MM.1S (cell line): ENCODE measurements at regions not wholly inside any gene's neighbourhood (a gene's known extent, or its start where the extent isn't known, plus 50 kb on each side); places are given as distances from the start of the nearest gene placed in this dataset.

ENCODE experiments used
- DNase-seq: peaks from one replicate; pipeline ENCODE4 v3.0.0-alpha.2; 2015
- H2AFZ ChIP-seq: fragments of 300-600 bp; sonication (generic); 2 replicates; pipeline ENCODE4 v1.6.0; 2016; ENCODE audit warnings: antibody characterized with exemption, low read length
- H3F3A ChIP-seq: fragments of 300-600 bp; sonication (generic); 2 replicates; pipeline ENCODE4 v1.6.1; 2016; ENCODE audit warnings: mild to moderate bottlenecking, antibody characterized with exemption, low read length, moderate library complexity, mixed read lengths; ENCODE audit not compliant: insufficient read depth
- H3K27ac ChIP-seq: fragments of 300-600 bp; sonication (generic); 2 replicates; pipeline ENCODE4 v1.5.1; 2016; ENCODE audit warnings: mild to moderate bottlenecking, low read length
- H3K27me3 ChIP-seq: fragments of 300-600 bp; sonication (generic); replicated peaks from 2 replicates; pipeline ENCODE4 v1.6.0; 2016; ENCODE audit warnings: low read length; ENCODE audit not compliant: insufficient read depth
- H3K36me3 ChIP-seq: fragments of 300-600 bp; sonication (generic); replicated peaks from 2 replicates; pipeline ENCODE4 v1.6.1; 2016; ENCODE audit warnings: mild to moderate bottlenecking, low read length, mixed read lengths; ENCODE audit not compliant: insufficient read depth
- H3K4me1 ChIP-seq: fragments of 300-600 bp; sonication (generic); 2 replicates; pipeline ENCODE4 v1.6.1; 2016; ENCODE audit warnings: low read length, mixed read lengths
- H3K4me2 ChIP-seq: fragments of 300-600 bp; sonication (generic); 2 replicates; pipeline ENCODE4 v1.6.0; 2016; ENCODE audit warnings: low read depth, low read length
- H3K4me3 ChIP-seq: fragments of 300-600 bp; sonication (generic); 2 replicates; pipeline ENCODE4 v1.5.1; 2016; ENCODE audit warnings: low read length, mixed read lengths
- H3K79me2 ChIP-seq: fragments of 300-600 bp; sonication (generic); 2 replicates; pipeline ENCODE4 v1.6.1; 2016; ENCODE audit warnings: mixed run types, low read length, mixed read lengths
- H3K9ac ChIP-seq: fragments of 300-600 bp; sonication (generic); 2 replicates; pipeline ENCODE4 v1.6.1; 2016; ENCODE audit warnings: low read length, mixed read lengths
- H3K9me2 ChIP-seq: fragments of 300-600 bp; sonication (generic); replicated peaks from 2 replicates; pipeline ENCODE4 v1.6.1; 2016; ENCODE audit warnings: mild to moderate bottlenecking, low read length, mixed read lengths; ENCODE audit not compliant: insufficient read depth
- H3K9me3 ChIP-seq: fragments of 300-600 bp; sonication (generic); replicated peaks from 2 replicates; pipeline ENCODE4 v1.6.1; 2016; ENCODE audit warnings: mild to moderate bottlenecking, low read length, mixed read lengths; ENCODE audit not compliant: insufficient read depth
- H4K20me1 ChIP-seq: fragments of 300-600 bp; sonication (generic); 2 replicates; pipeline ENCODE4 v1.6.1; 2016; ENCODE audit warnings: mild to moderate bottlenecking, low read length, moderate library complexity, mixed read lengths; ENCODE audit not compliant: insufficient read depth
- CTCF ChIP-seq: fragments of 300-600 bp; sonication (generic); IDR thresholded peaks from 2 replicates; pipeline ENCODE4 v1.5.1; 2016; ENCODE audit warnings: antibody characterized with exemption, low read length, mixed read lengths
- EZH2 ChIP-seq: fragments of 300-600 bp; sonication (generic); optimal IDR thresholded peaks from 2 replicates; pipeline ENCODE3; 2017; ENCODE audit warnings: low read depth, mild to moderate bottlenecking, antibody characterized with exemption, low read length, mixed read lengths
- EZH2phosphoT487 ChIP-seq: fragments of 300-600 bp; sonication (generic); IDR thresholded peaks from 2 replicates; pipeline ENCODE4 v1.6.1; 2018; ENCODE audit warnings: antibody characterized with exemption, low read length

- no peaks in the 10 kb centered on the region for H3K4me1 ChIP-seq
- DNase-seq = no peak
- no peaks in the 10 kb centered on the region for H4K20me1 ChIP-seq
- no peak overlapping the region for H2AFZ ChIP-seq
- H3K9me3 ChIP-seq = no peaks in the 10 kb centered on the region
- H3K4me3 ChIP-seq = no peak overlapping the region
- H3K4me2 ChIP-seq = no peak overlapping the region
- no peaks in the 10 kb centered on the region for H3K9me2 ChIP-seq
- H3K36me3 ChIP-seq = no peaks in the 10 kb centered on the region
- H3K27ac ChIP-seq = no peak overlapping the region
- H3F3A ChIP-seq = no peaks in the 10 kb centered on the region
- H3K9ac ChIP-seq = no peak overlapping the region
- H3K79me2 ChIP-seq = no peaks in the 10 kb centered on the region
- no peak for TF ChIP-seq CTCF
- no peak for TF ChIP-seq EZH2phosphoT487
- TF ChIP-seq EZH2 = no peak
- no peaks in the 10 kb centered on the region for H3K27me3 ChIP-seq
These were observed 81.4 kb downstream of the ALOX5AP start for GRCh38 chr13:30816736-30817135.

- Histone ChIP-seq H3K4me1 (no peaks in the 10 kb centered on the region), H3K9me3 (no peaks in the 10 kb centered on the region), H3K79me2 (no peaks in the 10 kb centered on the region), H3K27me3 (no peaks in the 10 kb centered on the region), H3K4me2 (no peak overlapping the region), H3K9ac (no peak overlapping the region), H3K27ac (no peak overlapping the region), H3K4me3 (no peak overlapping the region), H3K36me3 (no peaks in the 10 kb centered on the region), H4K20me1 (no peaks in the 10 kb centered on the region), H3F3A (no peaks in the 10 kb centered on the region), H3K9me2 (no peaks in the 10 kb centered on the region), H2AFZ (no peak overlapping the region)
- no peak for TF ChIP-seq EZH2phosphoT487
- no peak for TF ChIP-seq CTCF
- no peak for TF ChIP-seq EZH2
- no peak for DNase-seq
These were observed 83.1 kb downstream of the ALOX5AP start for GRCh38 chr13:30818323-30818960.

GRCh38 chr13:30819136-30819888 lies 84.0 kb downstream of the ALOX5AP start:
- no peak overlapping the region for H3K4me3 ChIP-seq
- no peaks in the 10 kb centered on the region for H3K4me1 ChIP-seq
- DNase-seq = no peak
- H3K27ac ChIP-seq = no peak overlapping the region
- H3F3A ChIP-seq = no peaks in the 10 kb centered on the region
- no peaks in the 10 kb centered on the region for H3K9me2 ChIP-seq
- H3K4me2 ChIP-seq = no peak overlapping the region
- H3K36me3 ChIP-seq = no peaks in the 10 kb centered on the region
- no peaks in the 10 kb centered on the region for H3K79me2 ChIP-seq
- H3K9ac ChIP-seq = no peak overlapping the region
- H3K9me3 ChIP-seq = no peaks in the 10 kb centered on the region
- H4K20me1 ChIP-seq = no peaks in the 10 kb centered on the region
- no peak overlapping the region for H2AFZ ChIP-seq
- H3K27me3 ChIP-seq = no peaks in the 10 kb centered on the region
- TF ChIP-seq EZH2 (no peak), CTCF (no peak), EZH2phosphoT487 (no peak)
